Thymus (tissue), 11 donors: ENCODE measurements at regions not wholly inside any gene's neighbourhood (a gene's known extent, or its start where the extent isn't known, plus 50 kb on each side); places are given as distances from the start of the nearest gene placed in this dataset.

ENCODE experiments used
- DNase-seq, 9 donors: peaks; one replicate each; pipeline ENCODE4 v3.0.0-alpha.2; 2013; ENCODE audit warnings: low spot score in 9 of 9, low read depth in 6 of 9, missing footprints in 1 of 9
- H3K27ac ChIP-seq, 2 donors: one replicate each; pipeline ENCODE4 v1.5.1; 2013; ENCODE audit warnings: control low read depth in 1 of 2, low read depth in 1 of 2, low read length in 1 of 2, mild to moderate bottlenecking in 1 of 2, moderate library complexity in 1 of 2
- H3K27me3 ChIP-seq, 2 donors: one replicate each; pipeline ENCODE4 v1.5.1; 2013; ENCODE audit warnings: low read length in 1 of 2; ENCODE audit not compliant: control insufficient read depth in 2 of 2, insufficient read depth in 1 of 2
- H3K36me3 ChIP-seq, 2 donors: one replicate each; pipeline ENCODE4 v1.5.1; 2013; ENCODE audit warnings: low read length in 1 of 2, mild to moderate bottlenecking in 1 of 2, moderate library complexity in 1 of 2; ENCODE audit not compliant: control insufficient read depth in 2 of 2, insufficient read depth in 2 of 2
- H3K4me1 ChIP-seq, 2 donors: one replicate each; pipeline ENCODE4 v1.5.1; 2013; ENCODE audit warnings: low read length in 2 of 2; ENCODE audit not compliant: control insufficient read depth in 2 of 2, insufficient read depth in 2 of 2
- H3K4me3 ChIP-seq, 2 donors: one replicate each; pipeline ENCODE4 v1.5.1; 2013; ENCODE audit warnings: low read length in 2 of 2, control low read depth in 1 of 2, mild to moderate bottlenecking in 1 of 2
- H3K9me3 ChIP-seq, 2 donors: one replicate each; pipeline ENCODE4 v1.5.1; 2013; ENCODE audit warnings: low read length in 1 of 2, mild to moderate bottlenecking in 1 of 2; ENCODE audit not compliant: control insufficient read depth in 2 of 2, insufficient read depth in 1 of 2
- WGBS: extraction: QIAGEN DNeasy Blood & Tissue Kit; methylation state at CpG from one replicate; pipeline ENCODE4 v1.1.7; 2013; 5-methylcytosine and 5-hydroxymethylcytosine counted together
- donor health status: healthy.

DNA sequence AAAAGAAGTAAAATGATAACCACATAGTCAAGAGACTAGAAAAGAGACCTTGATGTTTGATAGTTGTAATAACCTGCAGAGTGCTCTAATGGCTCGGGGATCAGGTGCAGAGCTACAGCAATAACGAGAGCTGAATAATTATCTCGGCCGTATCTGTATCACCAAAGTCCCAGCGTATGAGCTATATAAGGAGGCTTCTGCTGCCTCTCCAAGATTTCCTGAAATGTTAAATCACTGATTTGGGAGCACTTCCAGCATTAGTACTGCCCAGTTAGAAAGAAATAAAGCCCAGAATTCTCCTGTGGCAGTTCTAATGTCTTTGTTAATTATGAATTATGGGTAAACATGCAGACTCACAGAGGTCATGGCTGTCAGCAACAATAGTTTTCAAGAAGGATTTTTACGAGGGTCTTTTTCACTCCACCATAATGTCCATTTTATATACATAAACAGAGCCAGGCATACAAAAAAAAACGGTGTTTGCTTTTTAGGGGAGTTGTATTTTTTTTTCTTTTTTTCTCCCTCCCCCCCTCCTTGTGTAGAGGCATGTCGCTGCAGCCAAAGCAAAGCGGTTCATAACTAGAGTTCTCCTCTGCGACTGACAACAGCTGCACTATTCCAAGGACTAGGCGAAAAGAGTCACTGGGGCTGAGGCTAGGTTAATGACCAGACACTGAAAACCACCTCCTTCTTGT is 168.3 kb upstream of the VRK2 start:
- H3K36me3 ChIP-seq: no peaks in the 10 kb centered on the region
- H3K4me3 ChIP-seq: no peak overlapping the region
- 96% methylated on average over 11 of the region's 11 CpGs for WGBS
- H3K27ac ChIP-seq: no peak overlapping the region
- no peak for DNase-seq
- H3K27me3 ChIP-seq: no peaks in the 10 kb centered on the region
- no peaks in the 10 kb centered on the region for H3K4me1 ChIP-seq
- no peaks in the 10 kb centered on the region for H3K9me3 ChIP-seq

GRCh38 chr2:57878866-57879210 is 167.8 kb upstream of the VRK2 start:
- Histone ChIP-seq H3K27me3 (no peaks in the 10 kb centered on the region), H3K36me3 (no peaks in the 10 kb centered on the region), H3K4me1 (no peaks in the 10 kb centered on the region), H3K4me3 (no peak overlapping the region), H3K9me3 (no peaks in the 10 kb centered on the region), H3K27ac (no peak overlapping the region)
- DNase-seq: no peak
- over 99% methylated on average over 2 of the region's 2 CpGs for WGBS

DNA sequence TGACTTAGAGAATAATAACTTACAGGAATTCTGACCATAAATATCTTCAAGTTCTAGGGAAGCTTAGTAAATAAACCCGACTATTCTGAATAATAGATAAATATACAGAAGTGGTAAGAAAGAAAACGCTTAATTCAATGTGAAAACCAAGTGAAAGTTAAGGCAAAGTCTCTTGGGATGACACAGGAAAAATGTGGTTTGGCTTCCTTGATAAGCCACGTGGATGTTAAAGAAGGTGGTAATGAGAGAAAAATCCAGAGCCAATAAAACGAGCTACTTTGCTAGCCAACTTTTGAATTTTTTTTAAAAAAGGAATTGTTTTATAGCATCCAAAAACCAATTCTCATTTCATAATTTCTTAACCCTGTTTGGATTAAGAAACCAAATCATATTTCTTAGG is 166.2 kb upstream of the VRK2 start:
- H3K4me1 ChIP-seq: no peaks in the 10 kb centered on the region
- H3K36me3 ChIP-seq: no peaks in the 10 kb centered on the region
- no peak overlapping the region for H3K27ac ChIP-seq
- 89% methylated on average over 4 of the region's 4 CpGs for WGBS
- H3K27me3 ChIP-seq: no peaks in the 10 kb centered on the region
- no peak overlapping the region for H3K4me3 ChIP-seq
- no peak for DNase-seq
- H3K9me3 ChIP-seq: no peaks in the 10 kb centered on the region

GRCh38 chr2:57880967-57881366 is 165.6 kb upstream of the VRK2 start:
- DNase-seq: no peak
- Histone ChIP-seq H3K27ac (no peak overlapping the region), H3K9me3 (no peaks in the 10 kb centered on the region), H3K4me3 (no peak overlapping the region), H3K27me3 (no peaks in the 10 kb centered on the region), H3K36me3 (no peaks in the 10 kb centered on the region), H3K4me1 (no peaks in the 10 kb centered on the region)
- 95% methylated on average over 5 of the region's 5 CpGs for WGBS

DNA sequence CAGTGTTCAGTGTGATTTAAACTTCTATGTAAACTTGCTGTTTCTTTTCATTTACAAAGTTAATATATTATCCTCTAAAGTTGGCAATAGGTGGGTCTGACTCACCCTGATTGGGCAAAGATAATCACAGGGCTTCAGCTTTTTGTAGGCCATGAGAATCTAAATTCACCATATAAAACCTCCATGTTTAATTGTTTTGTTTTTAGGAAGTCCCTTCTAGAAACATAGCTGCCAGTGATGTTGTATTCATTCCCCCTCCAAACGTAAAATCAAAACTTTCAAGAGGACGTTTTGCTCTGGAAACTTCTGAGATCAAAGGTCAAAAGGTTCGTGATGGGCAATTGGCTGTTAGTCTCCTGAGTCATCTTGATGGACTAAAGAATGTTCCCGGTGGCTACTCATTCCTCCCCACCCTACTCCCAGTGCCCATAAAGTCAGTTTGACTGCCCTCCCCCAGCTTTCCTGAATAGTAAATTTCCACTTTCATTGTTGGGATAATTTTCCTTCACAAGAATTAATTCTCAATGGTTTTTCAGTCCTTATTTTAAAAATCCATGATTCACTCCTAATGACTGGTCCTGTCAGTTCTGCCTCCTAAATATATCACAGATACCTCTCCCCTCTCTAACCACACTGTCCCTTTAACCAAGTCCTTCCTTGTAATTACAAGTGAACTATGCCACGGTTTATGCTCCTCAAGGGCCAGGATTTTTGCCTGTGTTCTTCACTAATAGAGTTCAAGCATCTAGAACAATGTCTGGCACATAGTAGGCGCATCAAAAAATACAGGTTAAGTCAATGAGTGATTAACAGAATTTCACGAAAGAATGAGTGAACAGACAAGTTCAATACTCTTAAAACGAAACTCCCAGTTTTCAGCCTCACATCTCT is 164.4 kb upstream of the VRK2 start:
- Histone ChIP-seq H3K9me3 (no peaks in the 10 kb centered on the region), H3K36me3 (no peaks in the 10 kb centered on the region), H3K27me3 (no peaks in the 10 kb centered on the region), H3K4me3 (no peak overlapping the region), H3K27ac (no peak overlapping the region), H3K4me1 (no peaks in the 10 kb centered on the region)
- 95% methylated on average over 8 of the region's 8 CpGs for WGBS
- no peak for DNase-seq

- H3K36me3 ChIP-seq: no peaks in the 10 kb centered on the region
- no peak overlapping the region for H3K4me3 ChIP-seq
- WGBS: 96% methylated on average over 5 of the region's 5 CpGs
- no peak overlapping the region for H3K27ac ChIP-seq
- H3K9me3 ChIP-seq: no peaks in the 10 kb centered on the region
- H3K4me1 ChIP-seq: no peaks in the 10 kb centered on the region
- H3K27me3 ChIP-seq: no peaks in the 10 kb centered on the region
- no peak for DNase-seq
Measured at GRCh38 chr2:57882895-57883515, 163.6 kb upstream of the VRK2 start.

DNA sequence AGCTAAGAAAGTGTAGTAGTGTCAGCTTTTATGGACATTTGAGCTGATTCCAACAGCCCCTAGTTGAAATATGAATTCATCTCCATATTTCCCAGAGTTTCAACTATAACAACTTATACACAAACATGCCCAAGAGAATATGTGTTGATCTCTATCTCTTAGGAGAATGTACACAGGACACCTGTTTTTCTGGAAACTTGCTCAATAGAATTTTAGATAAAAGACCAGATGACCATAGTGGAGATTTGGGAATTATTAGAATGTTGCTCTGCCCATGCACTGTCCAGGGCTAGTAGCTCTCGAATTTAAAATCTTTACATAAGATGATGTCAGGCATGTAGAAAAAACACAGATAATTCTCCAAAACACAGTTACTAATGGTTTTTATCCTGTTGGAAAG is 162.3 kb upstream of the VRK2 start:
- Histone ChIP-seq H3K4me1 (peaks cover 0 to 3% of the 10 kb centered on the region in 2 donors), H3K9me3 (no peaks in the 10 kb centered on the region), H3K27ac (no peak overlapping the region), H3K36me3 (no peaks in the 10 kb centered on the region), H3K27me3 (no peaks in the 10 kb centered on the region), H3K4me3 (no peak overlapping the region)
- WGBS: 94% methylated on average over 1 of the region's 1 CpG
- no peak for DNase-seq

DNA sequence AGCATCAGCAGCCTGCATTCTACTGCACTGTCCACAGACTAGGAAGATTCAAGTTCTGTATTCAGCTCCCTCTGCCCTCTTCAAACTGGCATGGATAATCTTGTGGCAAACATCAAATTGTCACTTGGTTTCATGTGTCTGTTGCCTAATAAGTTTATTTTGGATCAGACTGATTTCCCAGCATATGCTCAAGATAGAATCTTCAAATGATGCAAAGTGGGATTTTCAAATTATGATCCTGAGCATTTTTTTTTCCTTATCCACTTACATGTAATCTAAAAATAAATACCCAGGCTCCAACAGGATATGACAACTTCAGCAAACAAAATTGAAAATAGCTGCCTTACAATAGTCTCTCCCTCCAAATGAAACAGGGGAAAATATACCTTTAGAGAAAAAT is 160.9 kb upstream of the VRK2 start:
- Histone ChIP-seq H3K27ac (no peak overlapping the region), H3K4me1 (peaks cover 0 to 3% of the 10 kb centered on the region in 2 donors)

DNA sequence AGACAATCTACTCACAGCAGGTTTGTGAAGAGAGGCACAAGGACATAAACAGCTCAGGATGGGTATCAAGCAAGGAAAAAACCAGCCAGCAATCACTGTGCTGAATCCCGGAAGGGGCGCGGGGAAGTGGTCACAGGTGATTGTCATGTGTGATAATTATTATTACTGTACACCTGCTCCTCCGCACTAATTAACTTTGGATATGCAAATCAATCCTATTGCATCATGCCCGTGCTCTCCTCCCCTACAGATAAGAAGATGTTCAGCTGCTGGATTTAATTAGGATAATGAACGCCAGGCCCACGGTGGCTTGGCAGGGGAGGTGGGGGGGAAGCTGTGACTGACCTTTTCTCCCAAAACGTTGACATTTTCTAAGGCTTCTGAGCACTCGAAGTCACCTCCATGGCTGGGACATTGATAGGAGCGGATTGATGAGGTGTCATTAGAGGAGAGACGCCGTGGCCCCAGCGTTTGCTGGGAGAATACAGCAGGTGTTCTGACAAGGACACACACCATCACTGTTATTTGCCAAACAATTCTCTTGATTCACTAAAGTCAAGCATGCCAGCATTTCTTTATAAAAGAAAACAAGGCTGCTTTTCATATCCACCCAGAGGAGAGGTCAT is 160.3 kb upstream of the VRK2 start:
- WGBS: 95% methylated on average over 13 of the region's 13 CpGs
- Histone ChIP-seq H3K4me3 (no peak overlapping the region), H3K27me3 (no peaks in the 10 kb centered on the region), H3K4me1 (peaks cover 0 to 3% of the 10 kb centered on the region in 2 donors), H3K9me3 (no peaks in the 10 kb centered on the region), H3K36me3 (no peaks in the 10 kb centered on the region), H3K27ac (no peak overlapping the region)
- no peak for DNase-seq

More for the DNA sequence above, 160.9 kb upstream of the VRK2 start:
- H3K4me3 ChIP-seq: no peak overlapping the region
- H3K36me3 ChIP-seq: no peaks in the 10 kb centered on the region
- DNase-seq: no peak
- no peaks in the 10 kb centered on the region for H3K9me3 ChIP-seq
- no peaks in the 10 kb centered on the region for H3K27me3 ChIP-seq
